ENCODE measurements at regions not wholly inside any gene's neighbourhood (a gene's known extent, or its start where the extent isn't known, plus 50 kb on each side); places are given as distances from the start of the nearest gene placed in this dataset.

- DNase-seq (ENCODE audit: low read depth in 2 of 2, low spot score in 1 of 2) = no peak
Measured at GRCh38 chr12:127619869-127620734, 646.9 kb upstream of the TMEM132C start.

- DNase-seq (ENCODE audit: low read depth in 2 of 2, low spot score in 1 of 2) = no peak
Measured at GRCh38 chr12:127620735-127621355, 646.1 kb upstream of the TMEM132C start.

- no peak for DNase-seq (ENCODE audit: low read depth in 2 of 2, low spot score in 1 of 2)
Measured at GRCh38 chr12:127621366-127621765, 645.6 kb upstream of the TMEM132C start.

- no peak for DNase-seq (ENCODE audit: low read depth in 2 of 2, low spot score in 1 of 2)
Measured at GRCh38 chr12:127623362-127623761, 643.6 kb upstream of the TMEM132C start.

GRCh38 chr12:127625176-127625771, 641.7 kb upstream of the TMEM132C start:
- DNase-seq (ENCODE audit: low read depth in 2 of 2, low spot score in 1 of 2) = no peak

- DNase-seq (ENCODE audit: low read depth in 2 of 2, low spot score in 1 of 2) = no peak
Measured at GRCh38 chr12:127628645-127629044, 638.3 kb upstream of the TMEM132C start.

GRCh38 chr12:127629066-127629820, 637.7 kb upstream of the TMEM132C start:
- no peak for DNase-seq (ENCODE audit: low read depth in 2 of 2, low spot score in 1 of 2)

- no peak for DNase-seq (ENCODE audit: low read depth in 2 of 2, low spot score in 1 of 2)
Measured at GRCh38 chr12:127632461-127632860, 634.5 kb upstream of the TMEM132C start.

GRCh38 chr12:127635838-127636237, 631.1 kb upstream of the TMEM132C start:
- DNase-seq (ENCODE audit: low read depth in 2 of 2, low spot score in 1 of 2) = no peak

- DNase-seq (ENCODE audit: low read depth in 2 of 2, low spot score in 1 of 2) = no peak
Measured at GRCh38 chr12:127636882-127637281, 630.1 kb upstream of the TMEM132C start.

GRCh38 chr12:127640181-127640886, 626.6 kb upstream of the TMEM132C start:
- no peak for DNase-seq (ENCODE audit: low read depth in 2 of 2, low spot score in 1 of 2)

GRCh38 chr12:127642208-127642607, 624.8 kb upstream of the TMEM132C start:
- DNase-seq (ENCODE audit: low read depth in 2 of 2, low spot score in 1 of 2) = no peak

- no peak for DNase-seq (ENCODE audit: low read depth in 2 of 2, low spot score in 1 of 2)
Measured at GRCh38 chr12:127648321-127648720, 618.6 kb upstream of the TMEM132C start.

GRCh38 chr12:127649961-127650360, 617.0 kb upstream of the TMEM132C start:
- DNase-seq (ENCODE audit: low read depth in 2 of 2, low spot score in 1 of 2) = no peak

GRCh38 chr12:127650626-127651025, 616.3 kb upstream of the TMEM132C start:
- no peak for DNase-seq (ENCODE audit: low read depth in 2 of 2, low spot score in 1 of 2)

GRCh38 chr12:127652281-127652680, 614.7 kb upstream of the TMEM132C start:
- DNase-seq (ENCODE audit: low read depth in 2 of 2, low spot score in 1 of 2) = no peak

- DNase-seq (ENCODE audit: low read depth in 2 of 2, low spot score in 1 of 2) = no peak
Measured at GRCh38 chr12:127654383-127654985, 612.5 kb upstream of the TMEM132C start.

- DNase-seq (ENCODE audit: low read depth in 2 of 2, low spot score in 1 of 2) = no peak
Measured at GRCh38 chr12:127655691-127656090, 611.3 kb upstream of the TMEM132C start.

GRCh38 chr12:127656266-127656665, 610.7 kb upstream of the TMEM132C start:
- no peak for DNase-seq (ENCODE audit: low read depth in 2 of 2, low spot score in 1 of 2)

GRCh38 chr12:127657036-127657435, 609.9 kb upstream of the TMEM132C start:
- no peak for DNase-seq (ENCODE audit: low read depth in 2 of 2, low spot score in 1 of 2)
